Activated CD4-positive, alpha-beta T cell treated with anti-CD3 and anti-CD28 coated beads for 48 hours (primary cell): ENCODE measurements at regions not wholly inside any gene's neighbourhood (a gene's known extent, or its start where the extent isn't known, plus 50 kb on each side); places are given as distances from the start of the nearest gene placed in this dataset.

Experiments
- DNase-seq: peaks from one replicate; pipeline ENCODE4 v3.0.0-alpha.2; 2020

DNA sequence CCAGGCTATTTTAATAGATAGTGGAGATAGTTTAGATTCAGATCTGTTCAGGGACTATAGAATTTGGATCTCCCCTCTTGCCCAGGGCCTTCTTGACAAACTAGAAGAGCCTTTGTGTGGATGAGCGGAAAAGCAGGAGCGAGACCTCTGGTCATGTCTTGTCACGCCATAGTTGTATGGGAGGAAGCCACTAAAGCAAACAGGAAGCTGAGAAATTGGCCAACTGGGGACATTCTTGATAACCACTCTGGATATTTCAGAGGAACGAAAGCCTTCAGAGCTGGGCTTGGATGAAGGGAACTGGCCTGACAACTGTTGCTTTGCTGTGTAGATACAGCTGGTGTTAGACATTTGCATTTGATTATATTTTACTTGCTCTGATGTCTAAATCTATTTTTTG is 54.1 kb upstream of the EXOC2 start:
- DNase-seq = no peak

DNA sequence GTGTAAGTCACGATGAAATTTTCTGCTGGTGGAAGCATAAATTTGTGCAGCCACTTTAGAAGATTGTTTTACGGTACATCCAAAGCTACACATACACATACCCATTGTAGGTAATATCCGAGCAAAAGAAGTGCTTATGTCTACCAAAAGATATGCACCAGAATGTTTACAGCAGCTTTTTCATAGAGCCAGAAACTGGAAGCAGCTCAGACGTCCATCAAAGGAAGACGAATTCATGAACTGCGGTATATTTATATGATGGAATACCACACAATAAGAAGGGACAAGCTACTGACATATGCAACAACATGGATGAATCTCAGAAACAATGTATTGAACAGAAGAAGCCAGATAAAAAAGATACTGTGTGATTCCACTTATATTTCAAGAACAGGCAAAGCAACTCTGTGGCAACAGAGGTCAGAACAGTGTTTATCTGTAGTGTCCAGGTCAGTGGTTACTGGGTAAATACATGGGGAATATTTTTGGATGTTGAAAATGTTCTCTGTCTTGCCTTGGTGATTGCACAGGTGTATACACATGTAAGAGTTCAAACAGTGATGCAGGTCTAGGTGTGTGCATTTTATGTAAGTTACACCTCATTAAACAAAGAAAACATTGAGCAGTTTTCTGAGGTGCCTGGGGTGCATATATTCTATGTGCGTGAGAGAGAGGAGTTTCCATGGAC is 51.9 kb upstream of the EXOC2 start:
- no peak for DNase-seq

- DNase-seq = no peak
These were observed 50.6 kb upstream of the EXOC2 start for GRCh38 chr6:743320-744096.
